Hematopoietic multipotent progenitor cell treated with erythropoietin and hydrocortisone succinate and interleukin-3 and kit ligand, for 6 days (in vitro differentiated cells): ENCODE measurements at regions not wholly inside any gene's neighbourhood (a gene's known extent, or its start where the extent isn't known, plus 50 kb on each side); places are given as distances from the start of the nearest gene placed in this dataset.
A peak's percentile ranks its signal among the peaks of the same experiment; 100 is the strongest.
"Not testable (repeated sequence)": the region's sequence is repeated elsewhere in the genome, so short reads cannot be mapped to it uniquely, and the experiment has no call there.

ENCODE experiments used
- DNase-seq: peaks from one replicate; pipeline ENCODE4 v3.0.0-alpha.2; 2015

DNA sequence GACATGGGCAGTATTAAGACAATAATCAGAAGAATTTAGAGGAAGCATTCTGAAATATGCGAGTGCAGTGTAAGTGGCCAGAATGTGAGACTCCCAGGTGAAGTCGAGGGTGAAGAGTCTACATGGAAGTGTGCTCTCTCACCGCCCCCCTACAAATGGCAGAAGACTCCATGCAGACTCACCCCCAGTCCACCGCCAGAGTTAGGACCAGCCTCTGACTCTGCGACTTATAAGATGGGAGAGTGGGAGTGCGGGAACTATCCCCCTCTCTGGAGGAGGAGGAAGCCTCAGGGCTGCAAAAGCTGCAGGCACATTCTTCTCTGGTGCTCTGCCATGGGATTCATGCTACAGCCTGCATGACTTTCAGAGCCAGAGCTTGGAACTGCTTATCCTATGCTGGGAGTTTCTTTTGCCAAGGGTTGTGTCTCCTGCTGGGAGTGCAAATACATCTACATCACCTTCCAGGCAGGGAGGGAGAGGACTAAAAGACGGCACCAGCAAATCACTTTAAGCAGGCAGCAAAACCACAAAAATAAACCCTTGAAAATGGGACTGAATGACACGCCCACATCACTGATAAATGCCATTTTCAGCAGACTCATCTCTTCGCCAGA is 206.7 kb upstream of the SULF2 start:
- no peak for DNase-seq

DNA sequence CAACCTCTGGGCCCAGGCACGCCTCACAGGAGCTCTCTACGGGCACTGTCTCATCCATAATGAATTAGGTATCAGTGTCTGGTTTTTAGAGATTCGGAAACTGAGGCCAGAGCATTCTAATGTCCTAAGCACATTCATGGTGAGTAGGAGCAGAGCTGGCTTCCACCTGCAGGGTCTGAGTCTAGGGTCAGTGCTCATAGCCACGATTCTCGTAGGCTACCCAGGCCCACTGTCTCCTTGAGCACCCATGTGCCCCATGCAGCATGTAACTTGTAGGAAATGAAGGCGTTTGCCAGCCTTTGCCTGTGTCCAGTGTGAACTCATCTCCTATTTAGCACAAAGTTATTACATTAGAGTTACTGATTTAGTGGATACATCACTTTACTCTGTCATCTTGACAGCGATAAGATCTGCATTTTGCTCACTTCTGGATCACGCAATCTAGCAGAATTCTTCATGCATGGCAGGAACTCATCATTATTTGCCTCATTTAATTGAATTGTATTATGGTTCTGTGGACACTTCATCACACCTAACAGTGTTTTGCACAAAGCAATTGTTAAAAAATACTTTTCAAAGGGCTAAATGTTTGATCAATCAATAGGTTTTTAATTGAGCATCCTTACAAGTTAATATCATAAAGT is 205.3 kb upstream of the SULF2 start:
- DNase-seq = no peak

DNA sequence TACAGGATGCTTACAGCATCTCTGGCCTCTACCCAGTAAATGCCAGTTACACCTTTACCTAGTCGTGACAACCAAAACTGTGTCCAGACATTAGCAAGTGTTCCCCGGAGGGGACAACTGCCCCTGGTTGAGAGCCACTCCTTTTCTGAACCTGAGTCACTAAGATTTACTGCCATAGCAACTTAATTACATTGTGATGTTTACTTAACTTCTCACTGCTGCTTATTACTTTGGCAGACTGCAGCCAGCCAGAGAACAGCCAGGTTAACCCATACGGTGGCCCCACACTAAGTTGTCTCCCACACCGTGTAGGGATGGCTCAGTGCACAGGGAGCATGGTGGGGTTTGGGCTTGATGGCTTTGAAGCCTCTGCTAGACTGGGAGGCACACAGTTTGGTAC is 204.7 kb upstream of the SULF2 start:
- no peak for DNase-seq

DNA sequence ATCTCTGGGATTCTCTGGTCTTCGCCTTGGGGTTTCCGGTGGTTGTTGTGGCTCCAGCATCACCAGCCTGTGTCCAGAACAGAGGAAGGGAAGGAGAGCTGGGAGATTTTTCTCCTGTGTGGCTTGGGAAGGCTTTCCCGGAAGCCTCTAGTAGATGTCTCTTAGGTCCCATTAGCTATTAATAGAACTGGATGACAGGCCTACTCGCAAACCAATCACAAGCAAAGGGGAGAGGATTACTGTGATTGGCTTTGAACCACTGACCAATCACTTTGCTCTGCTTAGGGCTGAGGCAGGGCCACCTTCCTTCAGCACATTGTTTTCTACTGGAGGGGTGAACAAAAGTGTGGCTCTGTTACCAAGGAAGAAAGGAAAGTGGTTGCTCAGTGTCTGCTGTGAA is 203.4 kb upstream of the SULF2 start:
- DNase-seq = no peak

DNA sequence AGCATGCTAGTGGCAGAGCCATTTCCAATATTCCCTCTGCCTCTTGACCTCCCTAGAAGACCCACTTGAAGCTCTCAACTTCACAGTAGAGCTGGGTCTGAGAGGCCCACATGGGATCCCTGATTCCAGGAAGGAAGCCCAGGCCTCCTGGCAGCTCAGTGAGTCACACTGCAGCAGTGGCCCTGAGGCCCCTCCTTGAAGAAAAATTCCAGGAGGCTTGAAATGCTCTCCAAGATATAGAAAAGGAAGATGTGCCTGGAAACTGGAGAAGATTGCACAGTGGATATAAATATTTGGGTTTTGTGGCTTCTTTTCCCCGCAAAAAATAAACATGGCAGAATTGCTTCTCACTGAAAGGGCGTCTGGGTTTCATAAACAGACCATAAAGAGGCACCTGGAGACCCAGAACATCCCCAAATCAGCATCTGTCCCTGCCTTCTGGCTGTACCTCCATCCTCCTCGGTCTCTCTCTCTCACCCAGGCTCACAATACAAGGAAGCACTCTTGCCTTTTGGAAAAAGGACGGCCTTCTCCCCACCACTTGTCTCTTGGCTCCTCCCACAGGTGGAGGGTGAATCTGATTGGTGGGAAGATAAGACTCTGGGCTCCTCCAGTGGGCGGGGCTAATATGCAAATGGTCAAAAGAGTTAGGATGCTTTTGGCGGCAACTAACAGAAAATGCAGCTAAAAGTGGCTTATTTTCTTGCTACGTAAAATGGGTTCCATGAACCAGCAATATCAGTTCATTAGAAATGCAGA is 200.0 kb upstream of the SULF2 start:
- peak; percentile 6 for DNase-seq

DNA sequence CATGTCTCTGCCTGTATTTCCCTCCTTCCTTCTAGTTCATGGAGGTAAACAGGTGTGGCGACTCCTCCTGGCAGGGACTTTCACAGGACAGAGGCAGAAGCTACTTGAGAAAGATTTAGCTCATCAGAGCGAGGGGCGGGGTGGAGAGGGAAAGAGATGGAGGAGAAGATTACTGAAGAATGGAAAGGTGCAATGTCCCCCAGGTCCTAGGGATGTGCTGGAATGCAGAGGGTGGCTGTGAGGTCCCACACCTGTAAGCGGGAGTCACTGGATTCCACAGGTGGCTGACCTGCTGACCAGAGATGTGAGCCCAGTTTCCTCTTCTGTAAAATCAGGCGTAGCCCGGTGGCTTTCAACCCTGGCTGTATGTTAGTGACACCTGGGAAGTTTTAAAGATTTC is 199.2 kb upstream of the SULF2 start:
- DNase-seq = no peak

DNA sequence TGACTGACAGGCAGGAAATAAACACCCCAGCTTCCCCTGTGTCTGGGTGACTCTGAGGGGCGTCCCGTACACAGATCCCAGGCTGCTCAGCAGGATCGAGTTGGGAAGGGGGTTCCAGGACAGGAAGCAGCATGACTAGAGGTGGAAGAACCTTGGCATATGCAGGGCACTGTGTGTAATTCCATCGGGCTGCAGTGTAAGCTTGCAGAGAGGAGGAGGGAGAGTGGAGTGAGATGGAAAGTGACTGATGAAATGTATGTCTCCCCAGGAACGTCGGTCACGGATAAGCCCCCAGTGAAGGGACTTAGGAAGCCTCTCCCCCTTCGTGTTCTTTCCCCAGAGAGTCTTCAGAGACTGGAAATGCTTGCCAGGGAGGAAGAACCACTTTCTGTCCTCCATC is 198.4 kb upstream of the SULF2 start:
- not testable (repeated sequence) for DNase-seq

DNA sequence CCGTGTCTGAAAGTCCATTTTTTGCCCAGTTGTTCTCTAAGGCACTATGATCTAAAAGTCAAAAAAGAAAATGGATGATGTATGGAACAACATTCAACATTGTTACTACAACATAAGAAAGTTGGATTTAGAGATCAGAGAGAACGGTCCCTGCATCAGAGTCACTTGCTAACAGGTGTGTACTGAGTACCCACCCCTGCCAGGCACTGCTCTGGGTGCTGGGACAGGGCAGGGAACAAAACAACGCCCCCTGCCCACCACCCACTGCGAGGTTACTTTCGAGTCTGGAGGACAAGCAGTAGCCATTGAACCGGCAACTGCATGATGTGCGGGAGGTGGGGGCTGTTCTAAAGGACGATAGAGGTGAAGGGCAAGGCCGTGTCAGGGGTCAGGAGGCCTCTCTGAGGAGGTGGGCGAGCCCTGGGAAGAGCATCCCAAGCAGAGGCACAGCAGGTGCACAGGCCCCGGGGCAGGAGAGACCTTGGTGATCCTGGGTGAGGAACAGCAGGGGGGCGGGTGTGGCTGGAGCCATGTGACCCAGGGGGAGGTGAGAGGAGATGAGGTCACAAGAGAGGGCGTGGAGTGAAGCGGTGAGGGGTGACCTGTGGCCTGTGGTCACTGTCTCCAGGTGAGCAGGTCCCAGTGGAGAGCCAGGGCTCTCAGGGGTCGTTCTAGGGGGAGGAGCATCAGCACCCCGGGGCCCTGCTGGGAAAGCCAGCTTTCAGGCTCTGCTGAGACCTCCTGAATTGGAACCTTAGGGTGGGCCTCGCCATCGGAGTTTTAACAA is 197.5 kb upstream of the SULF2 start:
- no peak for DNase-seq

DNA sequence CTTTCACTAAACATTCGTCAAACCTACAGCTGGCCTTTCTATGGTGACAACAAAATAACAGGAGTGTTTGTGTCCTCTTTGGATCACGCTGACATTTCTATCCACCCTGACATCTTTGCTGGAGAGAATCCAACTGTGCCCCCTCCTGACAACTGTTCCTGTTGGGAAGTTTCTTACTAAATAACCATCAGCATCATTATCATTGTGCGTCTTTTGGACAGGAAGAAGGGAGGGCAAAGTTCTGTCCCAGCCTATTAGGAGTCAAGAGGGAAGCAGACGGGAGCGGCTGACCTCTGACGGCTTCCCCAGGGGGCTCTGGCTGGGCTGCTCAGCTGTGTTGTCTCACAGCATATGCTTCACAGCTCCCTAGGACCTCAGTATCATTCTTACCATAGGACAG is 195.9 kb upstream of the SULF2 start:
- no peak for DNase-seq

DNA sequence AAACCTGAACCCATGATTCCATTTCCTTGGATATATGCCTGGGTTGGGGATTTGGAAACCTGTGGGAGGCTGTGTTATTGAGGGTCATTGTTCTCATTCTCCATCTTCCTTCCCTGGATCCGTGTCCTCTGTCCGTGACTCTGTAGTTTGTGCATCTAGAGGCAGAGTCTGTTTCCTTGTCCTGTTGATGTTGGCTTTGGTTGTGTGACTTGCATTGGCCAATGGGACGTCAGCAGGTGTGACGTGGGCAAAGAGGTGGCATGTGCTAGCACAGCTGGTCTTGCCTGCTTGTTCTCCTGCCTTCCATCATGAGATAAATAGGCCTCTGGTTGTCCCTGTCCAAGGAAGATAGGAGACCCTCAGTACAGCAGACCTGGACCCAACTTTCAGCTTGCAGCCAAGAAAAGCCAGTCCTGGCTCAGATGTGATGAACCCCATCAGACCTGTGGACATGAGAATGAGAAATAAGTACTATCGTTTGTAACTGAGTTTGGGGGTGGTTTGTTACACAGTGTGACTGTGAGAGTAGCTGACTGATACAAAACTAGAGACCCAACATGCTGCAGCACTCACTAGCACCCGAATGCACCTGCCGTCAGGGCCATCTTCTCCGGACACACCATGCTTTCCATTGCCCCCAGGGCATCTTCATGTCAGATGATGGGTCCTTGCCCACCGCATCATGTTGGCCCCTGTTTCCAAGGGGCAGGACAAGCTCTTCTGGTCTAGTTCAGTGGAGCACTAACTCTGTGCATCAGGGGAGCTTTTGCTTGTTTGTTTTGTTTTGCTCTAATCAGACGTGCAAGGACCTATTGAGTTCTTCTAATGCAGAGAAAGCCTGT is 195.3 kb upstream of the SULF2 start:
- no peak for DNase-seq

DNA sequence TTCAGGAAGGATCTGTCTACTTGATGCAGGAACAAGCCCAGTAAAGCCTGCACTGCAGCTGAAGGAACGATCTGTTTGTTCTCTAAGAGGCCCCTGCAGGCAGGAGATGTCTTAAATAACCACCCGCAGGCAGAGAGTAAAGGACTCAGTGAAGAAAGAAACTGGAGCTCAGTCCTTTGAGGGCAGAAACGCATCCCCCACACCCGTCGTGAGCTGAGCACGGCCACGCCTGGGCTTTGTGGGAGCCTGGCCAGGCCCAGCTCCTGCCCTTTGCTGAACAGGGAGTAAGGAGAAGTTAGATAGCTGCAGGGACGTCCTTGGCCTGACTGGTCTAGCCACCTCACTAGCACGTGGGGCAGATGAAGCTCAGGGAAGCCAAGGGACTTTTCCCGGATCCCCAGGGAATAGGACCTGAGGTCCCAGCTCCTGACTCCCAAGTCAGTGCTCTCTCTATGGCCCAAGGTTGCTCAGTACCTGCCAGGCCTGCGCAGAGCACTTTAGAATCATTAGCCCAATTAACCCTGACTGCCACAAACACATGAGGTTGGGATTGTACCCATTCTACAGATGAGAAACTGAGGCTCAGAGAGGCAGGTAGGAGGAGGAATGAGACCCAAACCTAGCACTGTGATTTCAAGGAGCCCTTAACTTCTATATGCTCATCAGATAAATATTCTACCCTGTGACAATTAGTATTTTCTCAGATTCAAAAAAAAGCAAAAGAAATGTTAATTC is 194.2 kb upstream of the SULF2 start:
- DNase-seq = not testable (repeated sequence)

DNA sequence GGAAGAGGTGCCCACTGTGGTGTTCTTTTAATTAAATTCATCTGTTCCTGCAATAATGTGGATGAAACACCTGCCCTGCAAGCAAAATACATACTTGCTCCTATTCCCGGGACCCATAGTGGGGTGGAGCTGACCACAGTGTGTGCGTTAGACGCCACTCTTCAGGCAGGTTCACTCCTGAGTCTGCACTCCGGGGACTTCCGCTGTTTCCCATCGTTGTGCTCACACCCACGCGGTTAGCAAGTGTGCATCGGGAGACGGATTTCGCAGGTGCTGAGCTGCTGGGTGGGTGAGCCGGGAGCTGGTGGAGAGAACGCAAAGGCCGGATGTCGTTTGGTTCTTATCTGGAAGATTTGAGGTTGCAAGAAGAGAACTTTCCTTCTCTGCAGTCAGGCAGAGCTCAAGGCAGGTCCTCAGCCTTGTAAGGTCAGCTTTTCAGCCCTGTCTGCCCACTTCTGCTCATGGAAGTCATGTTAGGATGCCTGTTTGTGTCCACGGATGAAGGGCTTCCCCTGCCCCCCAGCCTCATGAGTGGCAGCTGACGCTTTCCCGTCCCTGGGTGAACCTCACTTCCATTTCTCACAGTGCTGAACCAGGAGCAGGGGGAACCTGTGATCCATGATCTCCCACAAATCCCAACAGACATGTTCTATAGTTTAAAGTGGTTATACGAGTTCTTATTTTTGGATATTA is 193.3 kb upstream of the SULF2 start:
- DNase-seq = not testable (repeated sequence)

DNA sequence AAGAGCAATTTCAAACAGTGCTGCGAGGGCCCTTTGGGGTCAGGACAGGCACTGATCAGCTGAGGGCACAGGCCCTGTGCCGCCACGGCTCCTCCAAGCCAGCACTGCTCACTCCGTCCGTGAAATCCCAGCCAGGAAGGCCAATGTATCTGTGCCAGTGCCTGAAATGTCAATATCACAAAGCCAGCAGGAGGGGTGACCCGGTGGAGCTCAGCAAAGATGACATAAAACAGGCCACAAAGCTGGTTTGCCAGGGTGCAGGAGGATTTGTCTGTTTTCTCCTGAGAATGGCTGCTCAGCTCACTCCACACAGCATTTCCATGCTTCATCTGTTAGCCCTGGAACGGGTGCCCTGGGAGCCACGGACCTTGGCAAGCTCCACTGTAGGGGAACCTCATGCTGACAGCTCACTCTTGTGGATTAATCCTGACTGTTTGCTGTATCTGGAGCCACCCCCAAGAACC is 192.5 kb upstream of the SULF2 start:
- not testable (repeated sequence) for DNase-seq

DNA sequence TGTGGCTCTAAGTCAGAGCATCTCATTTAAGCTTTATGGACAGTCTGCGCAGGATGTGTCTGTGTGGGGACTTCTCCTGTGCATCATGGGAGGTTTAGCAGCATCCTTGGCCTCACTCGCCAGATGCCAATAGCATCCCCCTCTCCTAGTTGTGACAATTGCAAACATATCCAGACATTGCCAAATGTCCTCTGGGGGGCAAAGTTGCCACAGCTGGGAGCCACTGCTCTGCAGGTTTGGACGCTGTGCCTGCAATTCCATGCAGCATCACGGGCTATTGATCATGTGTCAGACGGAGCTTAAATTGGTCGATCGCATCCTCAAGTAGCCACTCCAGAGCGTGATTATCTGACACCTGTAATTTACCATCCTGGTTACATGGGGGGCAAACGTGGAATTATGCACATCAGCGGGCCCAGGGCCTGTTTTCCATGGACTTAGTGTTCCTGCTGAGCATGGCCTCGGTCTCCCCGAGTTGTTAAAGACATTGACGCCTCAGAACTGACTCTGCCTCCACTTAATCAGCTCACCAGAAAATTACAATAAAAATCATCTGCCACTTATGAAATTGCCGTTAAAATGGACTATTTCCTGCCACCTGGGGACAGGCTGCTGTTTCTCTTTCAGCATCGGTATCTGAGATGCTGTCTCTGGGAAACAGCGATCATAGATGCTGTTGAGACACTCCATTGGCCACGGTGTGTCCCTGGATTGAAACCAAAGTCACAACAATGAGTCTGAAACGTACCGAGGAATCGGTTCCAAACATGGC is 191.9 kb upstream of the SULF2 start:
- not testable (repeated sequence) for DNase-seq

DNA sequence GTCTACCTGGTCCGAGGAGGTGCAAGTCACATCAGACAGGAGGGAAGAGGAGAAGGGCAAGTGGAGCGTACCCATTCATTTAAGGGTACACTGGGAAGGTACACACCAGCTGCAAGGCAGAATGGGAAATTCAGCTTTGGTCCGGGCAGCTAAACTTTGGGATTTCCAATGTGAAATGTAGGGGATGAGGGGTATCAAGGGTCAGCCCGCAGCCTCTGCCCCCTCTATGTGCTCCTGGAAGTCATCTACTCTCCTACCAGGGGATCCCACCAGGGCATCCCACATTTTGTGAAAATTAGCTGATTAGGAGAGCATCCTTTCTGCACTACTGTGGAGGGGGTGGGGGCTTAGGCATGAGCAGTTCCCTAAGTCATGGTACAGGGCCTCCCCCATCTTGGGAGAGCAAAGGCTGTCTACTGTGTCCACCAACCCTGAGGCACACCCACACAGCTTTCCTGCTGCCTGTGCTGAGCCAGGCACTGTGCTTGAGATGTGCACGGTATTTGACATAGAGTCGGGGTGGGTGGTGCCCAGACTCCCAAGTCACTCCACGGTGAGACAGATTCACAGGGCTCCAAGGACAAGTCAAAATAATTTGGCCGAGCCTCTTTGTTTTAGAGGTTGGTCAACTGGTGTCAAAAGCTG is 189.1 kb upstream of the SULF2 start:
- DNase-seq = no peak

DNA sequence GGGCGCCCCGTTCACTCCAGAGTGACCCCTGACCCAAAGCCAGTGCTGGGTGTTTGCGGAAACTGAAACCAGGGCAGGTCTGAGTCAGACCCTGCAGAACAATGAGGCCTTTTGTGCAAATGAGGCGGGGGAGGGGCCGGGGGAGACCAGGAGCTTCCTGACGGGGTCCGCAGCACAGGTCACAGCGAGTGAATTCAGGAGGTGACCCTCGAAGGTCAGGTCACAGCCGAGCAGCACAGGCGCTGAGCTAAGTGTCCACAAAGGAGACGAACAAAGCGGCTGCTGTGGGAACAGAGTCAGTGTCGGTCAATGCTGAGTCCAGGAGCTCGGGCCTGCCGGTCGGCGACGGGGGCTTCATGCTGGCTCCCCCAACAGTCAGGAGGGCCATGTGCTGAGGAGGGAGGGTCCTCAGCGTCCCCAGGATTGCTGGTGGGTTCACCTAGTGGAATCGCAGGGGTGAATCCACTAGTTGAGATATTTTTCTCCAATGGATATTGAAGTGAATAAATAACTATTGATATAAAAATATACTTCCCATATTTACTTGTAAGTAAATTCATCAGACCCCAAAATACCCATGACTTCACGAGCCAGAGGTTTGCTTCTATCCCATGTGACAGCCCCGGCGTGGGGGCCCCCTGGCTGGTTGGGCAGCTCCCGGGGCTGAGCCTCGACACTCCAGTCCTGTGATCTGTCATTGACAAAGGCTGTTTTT is 188.4 kb upstream of the SULF2 start:
- DNase-seq = no peak

DNA sequence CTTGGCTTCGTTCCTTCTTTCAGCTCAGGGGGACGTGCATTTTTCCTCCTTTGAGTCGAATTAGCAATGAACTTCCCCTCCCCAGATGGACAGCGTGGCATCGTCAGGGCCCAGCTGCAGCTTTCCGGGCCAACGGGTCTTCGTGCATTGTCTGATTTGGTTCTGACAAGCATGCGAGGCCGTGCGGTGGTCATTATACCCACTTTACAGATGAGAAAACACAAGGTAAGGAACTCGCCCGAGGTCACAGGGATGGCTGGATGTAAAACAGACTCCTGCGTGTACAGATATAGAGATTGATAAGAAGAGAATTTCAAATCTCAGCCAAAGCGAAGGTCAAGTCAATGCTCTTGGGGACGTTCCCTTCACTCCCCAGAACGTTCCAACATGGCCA is 187.6 kb upstream of the SULF2 start:
- no peak for DNase-seq

DNA sequence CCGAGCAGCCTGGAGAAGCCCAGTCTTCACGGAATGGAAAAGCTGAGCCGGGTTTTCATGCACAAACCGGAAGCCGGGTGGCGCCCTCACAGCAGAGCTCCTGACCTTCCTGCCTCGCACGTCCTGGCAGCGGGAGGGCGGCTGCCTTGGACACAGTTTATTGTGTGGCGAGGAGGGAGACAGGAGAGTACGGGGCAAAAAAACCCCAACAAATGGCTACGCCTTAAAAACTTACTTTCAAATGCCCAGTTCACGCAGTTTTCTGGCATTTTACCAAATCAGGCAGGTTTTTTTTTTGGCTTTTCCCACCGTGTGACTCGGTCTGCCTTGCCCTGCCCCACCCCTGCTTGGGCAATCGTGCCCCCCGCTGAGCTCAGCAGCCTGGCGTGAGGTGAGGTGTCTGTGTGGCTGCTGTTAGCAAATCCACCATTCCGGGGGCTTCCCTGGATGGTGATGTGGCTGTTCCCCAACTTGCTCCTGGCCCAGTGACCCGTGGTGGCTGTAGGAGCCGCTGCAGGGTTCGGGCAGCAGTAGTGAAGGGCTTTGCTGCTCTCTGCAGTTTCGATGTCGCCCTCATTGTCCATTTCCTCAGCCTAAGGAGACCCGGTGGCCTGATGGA is 187.1 kb upstream of the SULF2 start:
- DNase-seq = not testable (repeated sequence)
